SU-DHL-6 (cell line): ENCODE measurements at regions not wholly inside any gene's neighbourhood (a gene's known extent, or its start where the extent isn't known, plus 50 kb on each side); places are given as distances from the start of the nearest gene placed in this dataset.

Experiments
- CTCF ChIP-seq: fragments of 200-600 bp; sonication (generic); IDR thresholded peaks from one replicate; pipeline ENCODE4 v1.5.1; 2017; ENCODE audit warnings: antibody characterized with exemption, mild to moderate bottlenecking, low read length, moderate library complexity; ENCODE audit not compliant: insufficient read depth, poor library complexity, severe bottlenecking
- EZH2phosphoT487 ChIP-seq: fragments of 200-600 bp; sonication (generic), shearing (Covaris generic); conservative IDR thresholded peaks from 2 replicates; pipeline ENCODE4 v1.6.1; 2018; ENCODE audit warnings: mild to moderate bottlenecking, antibody characterized with exemption, low read length, moderate library complexity, mixed read lengths

GRCh38 chr11:134481135-134481534 lies 69.1 kb upstream of the B3GAT1 start:
- TF ChIP-seq CTCF = no peak
- no peak for TF ChIP-seq EZH2phosphoT487
